Pancreas (tissue), 10 donors: ENCODE measurements at regions not wholly inside any gene's neighbourhood (a gene's known extent, or its start where the extent isn't known, plus 50 kb on each side); places are given as distances from the start of the nearest gene placed in this dataset.
A peak's percentile ranks its signal among the peaks of the same experiment; 100 is the strongest.

Experiments
- ATAC-seq, 4 donors: fragments of 200-7000 bp; cut with Tn5 transposase; one replicate each; pipeline versions ENCODE4 v1.8.0 to v1.9.1; 2020; ENCODE audit warnings: mild to moderate bottlenecking in 4 of 4, moderate library complexity in 4 of 4
- DNase-seq, 6 donors: peaks; one replicate each; pipeline ENCODE4 v3.0.0-alpha.2; 2020
- FAIRE-seq: peaks from 2 replicates; lab custom pipeline; 2012; peaks lifted over from hg19 to GRCh38; lab: Jason Lieb, UNC
- H3K27ac ChIP-seq, 4 donors: fragments of 200-600 bp; sonication (generic); 1 replicate in 3 of 4; 2 replicates in 1 of 4; pipeline versions ENCODE4 v1.5.0 to v1.8.0; 2020
- H3K27me3 ChIP-seq, 4 donors: fragments of 200-600 bp; one replicate each; pipeline ENCODE4 v1.8.0; 2021
- H3K36me3 ChIP-seq, 3 donors: fragments of 200-600 bp; sonication (generic) in 1 of 3; one replicate each; pipeline versions ENCODE4 v1.5.0 to v1.8.0; 2020 to 2021
- H3K4me1 ChIP-seq, 3 donors: fragments of 200-600 bp; one replicate each; pipeline ENCODE4 v1.8.0; 2021
- H3K4me3 ChIP-seq, 4 donors: fragments of 200-600 bp; sonication (generic) in 2 of 4; one replicate each; pipeline versions ENCODE4 v1.5.0 to v1.8.0; 2020 to 2021
- H3K9me3 ChIP-seq, 4 donors: fragments of 200-600 bp; one replicate each; pipeline ENCODE4 v1.8.0; 2021
- CTCF ChIP-seq, 4 donors: fragments of 200-600 bp; sonication (generic) in 3 of 4; IDR thresholded peaks; one replicate each; pipeline versions ENCODE4 v1.5.0 to v1.8.0; 2021; ENCODE audit warnings: antibody characterized with exemption in 4 of 4
- WGBS, 2 donors: extraction: QIAGEN DNeasy Blood & Tissue Kit; methylation state at CpG; one replicate each; pipeline ENCODE4 v1.1.7; 2013; 5-methylcytosine and 5-hydroxymethylcytosine counted together
- intact Hi-C, 3 donors: fragments of 100-400 bp; cut with DNase I; formaldehyde crosslinking; loops; one replicate each; pipeline versions ENCODE4 v1.11.1 to v1.14.2; 2022
- donor health status: healthy with polysubstance abuse.
- donor health status: DM: no; HTN: no; CAD: no; lungs with moderate emphysema.
- donor health status: DM: no; HTN: no; CAD: no.
- donor health status: control.
- donor health status: control.
- donor health status: Bipolar disorder and iron deficiency.
- donor health status: DM: yes; HTN: yes; CAD: no.
- donor health status: DM: no; HTN: no; CAD: no.
- donor health status: DM: no; HTN: no; CAD: no.
- donor health status: DM: yes; HTN: yes; CAD: no.

- Histone ChIP-seq H3K36me3 (no peaks in the 10 kb centered on the region), H3K9me3 (no peaks in the 10 kb centered on the region), H3K27me3 (no peaks in the 10 kb centered on the region), H3K4me3 (no peak overlapping the region), H3K27ac (no peak overlapping the region), H3K4me1 (no peaks in the 10 kb centered on the region)
- WGBS, 2 donors = 95% methylated on average over 2 of the region's 2 CpGs
- intact Hi-C loops = no loop called here
- FAIRE-seq (no peak), DNase-seq (no peak), ATAC-seq (no peak)
- no peak for TF ChIP-seq CTCF (IDR thresholded peaks at IDR 0.05)
Observed at GRCh38 chr1:121515235-121515634, 330.5 kb downstream of the SRGAP2C start.

- no peak overlapping the region for H3K4me3 ChIP-seq
- peak overlapping the region in 1 of 4 donors; percentile 3 for H3K27ac ChIP-seq
- 89 to 96% methylated on average over 8 of the region's 8 CpGs for WGBS, 2 donors
- FAIRE-seq = no peak
- ATAC-seq = peak in 2 of 4 donors; percentile 10 to 25
- intact Hi-C loops = no loop called here
- H3K4me1 ChIP-seq = peaks cover 0 to under 1% (median 0%) of the 10 kb centered on the region in 3 donors
- H3K9me3 ChIP-seq = no peaks in the 10 kb centered on the region
- H3K36me3 ChIP-seq = no peaks in the 10 kb centered on the region
- DNase-seq = peak in 1 of 6 donors; percentile 29
- H3K27me3 ChIP-seq = no peaks in the 10 kb centered on the region
- no peak for TF ChIP-seq CTCF (IDR thresholded peaks at IDR 0.05)
Observed at GRCh38 chr1:121516234-121516967, 331.6 kb downstream of the SRGAP2C start.

- no peak for ATAC-seq
- no peak for TF ChIP-seq CTCF (IDR thresholded peaks at IDR 0.05)
- no peak for FAIRE-seq
- no peak overlapping the region for H3K27ac ChIP-seq
- no peaks in the 10 kb centered on the region for H3K27me3 ChIP-seq
- peaks cover 5 to 14% (median 8%) of the 10 kb centered on the region in 3 donors for H3K4me1 ChIP-seq
- no peaks in the 10 kb centered on the region for H3K9me3 ChIP-seq
- H3K4me3 ChIP-seq = no peak overlapping the region
- DNase-seq = no peak
- no peaks in the 10 kb centered on the region for H3K36me3 ChIP-seq
- intact Hi-C loops = no loop called here
- WGBS, 2 donors = 81 to 86% methylated on average over 9 of the region's 9 CpGs
Observed at GRCh38 chr1:121517586-121518230, 332.9 kb downstream of the SRGAP2C start.

- intact Hi-C loops = no loop called here
- Histone ChIP-seq H3K9me3 (no peaks in the 10 kb centered on the region), H3K4me3 (peak overlapping the region; percentile 39 to 64 (median 53)), H3K36me3 (no peaks in the 10 kb centered on the region), H3K4me1 (peaks cover 8 to 14% (median 9%) of the 10 kb centered on the region in 3 donors), H3K27me3 (no peaks in the 10 kb centered on the region), H3K27ac (no peak overlapping the region)
- no peak for TF ChIP-seq CTCF (IDR thresholded peaks at IDR 0.05)
- FAIRE-seq = no peak
- WGBS, 2 donors = 3 to 5% methylated on average over 8 of the region's 8 CpGs
- no peak for ATAC-seq
- DNase-seq = no peak
Observed at GRCh38 chr1:121518726-121519041, 333.9 kb downstream of the SRGAP2C start.
